ENCODE measurements at regions not wholly inside any gene's neighbourhood (a gene's known extent, or its start where the extent isn't known, plus 50 kb on each side); places are given as distances from the start of the nearest gene placed in this dataset.

DNA sequence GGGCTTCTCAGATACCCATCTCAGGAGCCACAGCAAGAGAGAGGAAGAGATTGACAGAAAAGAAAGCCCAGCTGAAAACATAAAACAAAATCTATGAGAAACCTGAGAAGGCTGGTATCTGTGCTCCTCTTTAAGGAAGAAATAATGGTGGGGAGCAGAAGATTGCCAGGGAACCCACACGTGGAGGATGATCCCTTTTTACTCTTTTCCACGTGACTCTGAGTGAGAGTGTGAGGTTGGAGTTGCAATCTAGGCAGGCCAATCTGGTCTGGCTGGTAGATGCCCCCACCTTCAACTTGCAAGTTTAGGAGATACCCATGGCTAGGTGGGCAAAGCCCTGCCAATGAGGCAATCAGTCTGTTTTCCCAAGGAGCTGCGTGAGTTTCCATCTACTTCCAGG lies 202.3 kb downstream of the TENT4A start:
- no peak overlapping the region for H4K5ac ChIP-seq (ENCODE audit: insufficient read length, low read depth, low read length)
- H3K79me1 ChIP-seq (ENCODE audit: insufficient read depth, low read depth, low read length, poor library complexity, severe bottlenecking): no peaks in the 10 kb centered on the region
- H3K23me2 ChIP-seq (ENCODE audit: insufficient read length, low read depth, low read length, poor library complexity, severe bottlenecking): no peaks in the 10 kb centered on the region
- no CpG with 5 or more reads among the region's 3 CpGs for WGBS (ENCODE audit: extremely low coverage, insufficient read length, low lambda C conversion rate)
- no peaks in the 10 kb centered on the region for H3K9me3 Mint-ChIP-seq
- H2BK120ac ChIP-seq (ENCODE audit: low read depth, low read length, poor library complexity, severe bottlenecking): no peak overlapping the region
- no peak overlapping the region for H3K9ac ChIP-seq (ENCODE audit: extremely low read depth, insufficient read length, low read length)
- H3K14ac ChIP-seq (ENCODE audit: insufficient read depth, low read length): no peak overlapping the region
- H3K18ac ChIP-seq (ENCODE audit: insufficient read length, low read depth, low read length): no peak overlapping the region
- H3K27ac ChIP-seq (ENCODE audit: insufficient read length, low read depth, low read length): no peak overlapping the region
- no peaks in the 10 kb centered on the region for H3K27me3 Mint-ChIP-seq (ENCODE audit: low read depth)
- no peak overlapping the region for H2BK20ac ChIP-seq (ENCODE audit: low read depth, low read length, poor library complexity, severe bottlenecking)
- H3K23ac ChIP-seq (ENCODE audit: insufficient read length, low read depth, low read length): no peak overlapping the region
- no peak for DNase-seq
- H3K4me2 ChIP-seq (ENCODE audit: insufficient read depth, insufficient read length, low read length): no peak overlapping the region
- H2BK12ac ChIP-seq (ENCODE audit: insufficient read length, low read depth, low read length): no peak overlapping the region
- no peaks in the 10 kb centered on the region for H3K9me3 ChIP-seq (ENCODE audit: control insufficient read depth, low read depth, low read length)
- no peak overlapping the region for H2AFZ ChIP-seq (ENCODE audit: low read length)
- peaks cover 0 to 6% of the 10 kb centered on the region in 2 experiments; a peak in 1 of 4 replicates for H3K4me1 Mint-ChIP-seq
- H2AK5ac ChIP-seq (ENCODE audit: insufficient read length, low read length): no peak overlapping the region
- no peak overlapping the region for H4K8ac ChIP-seq (replicated peaks; ENCODE audit: insufficient read length, low read depth, low read length)
- H3K27ac Mint-ChIP-seq: no peak overlapping the region
- no peak overlapping the region for H4K91ac ChIP-seq (ENCODE audit: insufficient read length, low read depth, low read length)
- TF ChIP-seq, protein P1, sequence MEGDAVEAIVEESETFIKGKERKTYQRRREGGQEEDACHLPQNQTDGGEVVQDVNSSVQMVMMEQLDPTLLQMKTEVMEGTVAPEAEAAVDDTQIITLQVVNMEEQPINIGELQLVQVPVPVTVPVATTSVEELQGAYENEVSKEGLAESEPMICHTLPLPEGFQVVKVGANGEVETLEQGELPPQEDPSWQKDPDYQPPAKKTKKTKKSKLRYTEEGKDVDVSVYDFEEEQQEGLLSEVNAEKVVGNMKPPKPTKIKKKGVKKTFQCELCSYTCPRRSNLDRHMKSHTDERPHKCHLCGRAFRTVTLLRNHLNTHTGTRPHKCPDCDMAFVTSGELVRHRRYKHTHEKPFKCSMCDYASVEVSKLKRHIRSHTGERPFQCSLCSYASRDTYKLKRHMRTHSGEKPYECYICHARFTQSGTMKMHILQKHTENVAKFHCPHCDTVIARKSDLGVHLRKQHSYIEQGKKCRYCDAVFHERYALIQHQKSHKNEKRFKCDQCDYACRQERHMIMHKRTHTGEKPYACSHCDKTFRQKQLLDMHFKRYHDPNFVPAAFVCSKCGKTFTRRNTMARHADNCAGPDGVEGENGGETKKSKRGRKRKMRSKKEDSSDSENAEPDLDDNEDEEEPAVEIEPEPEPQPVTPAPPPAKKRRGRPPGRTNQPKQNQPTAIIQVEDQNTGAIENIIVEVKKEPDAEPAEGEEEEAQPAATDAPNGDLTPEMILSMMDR (conservative IDR thresholded peaks at IDR 0.05): no peak
- no peak overlapping the region for H3K4ac ChIP-seq (ENCODE audit: low read depth, low read length)
- H4K20me1 ChIP-seq (ENCODE audit: control insufficient read depth, insufficient read depth, insufficient read length): no peaks in the 10 kb centered on the region
- H3K4me3 Mint-ChIP-seq: no peak overlapping the region
- no peak overlapping the region for H3K56ac ChIP-seq (ENCODE audit: insufficient read length, low read depth, low read length)
- H3K27me3 ChIP-seq (ENCODE audit: insufficient read depth, low read length): no peaks in the 10 kb centered on the region
- H2BK5ac ChIP-seq (ENCODE audit: insufficient read length, low read length): no peak overlapping the region
- H2BK15ac ChIP-seq (ENCODE audit: low read depth, low read length): no peak overlapping the region
- H3T11ph ChIP-seq (ENCODE audit: low read length): no peak overlapping the region
- no peaks in the 10 kb centered on the region for H3K79me2 ChIP-seq (ENCODE audit: insufficient read depth, low read length)
- H3K36me3 Mint-ChIP-seq (ENCODE audit: insufficient read depth in 1 of 3, low read depth in 3 of 3): no peaks in the 10 kb centered on the region
- no peaks in the 10 kb centered on the region for H3K4me1 ChIP-seq (ENCODE audit: insufficient read depth, low read length)

Measured in H9 (cell line).